DND-41 (cell line): ENCODE measurements at regions not wholly inside any gene's neighbourhood (a gene's known extent, or its start where the extent isn't known, plus 50 kb on each side); places are given as distances from the start of the nearest gene placed in this dataset.

Experiments
- ATAC-seq: fragments of 200-7000 bp; cut with Tn5 transposase; 3 replicates; pipeline ENCODE4 v1.9.1; 2021; ENCODE audit warnings: low read depth; ENCODE audit not compliant: insufficient read depth
- DNase-seq: peaks from one replicate; pipeline ENCODE4 v3.0.0-alpha.2; 2020
- H2AFZ ChIP-seq: 2 replicates; pipeline ENCODE4 v1.6.0; 2012; ENCODE audit warnings: low read depth, low read length
- H3K27ac ChIP-seq: 2 replicates; pipeline ENCODE4 v1.5.1; 2012; ENCODE audit warnings: low read length, inconsistent platforms
- H3K27me3 ChIP-seq: fragments of 200-600 bp; sonication (generic); 2 replicates; pipeline ENCODE4 v1.6.0; 2012; ENCODE audit warnings: low read length, mild to moderate bottlenecking, inconsistent platforms; ENCODE audit not compliant: insufficient read depth, poor library complexity
- H3K36me3 ChIP-seq: 2 replicates; pipeline ENCODE4 v1.5.1; 2012; ENCODE audit warnings: low read length, inconsistent platforms; ENCODE audit not compliant: insufficient read depth
- H3K4me1 ChIP-seq: 2 replicates; pipeline ENCODE4 v1.5.1; 2012; ENCODE audit warnings: mild to moderate bottlenecking, low read length; ENCODE audit not compliant: insufficient read depth
- H3K4me2 ChIP-seq: 2 replicates; pipeline ENCODE4 v1.6.0; 2012; ENCODE audit warnings: mild to moderate bottlenecking, moderate library complexity, low read length, inconsistent platforms; ENCODE audit not compliant: insufficient read depth
- H3K4me3 ChIP-seq, 2 experiments: fragments of 200-600 bp in 1 of 2; shearing (Covaris generic) in 1 of 2; 2 replicates each; pipeline ENCODE4 v1.5.1; 2012 to 2016; ENCODE audit warnings: inconsistent platforms in 2 of 2, low read length in 2 of 2, mild to moderate bottlenecking in 2 of 2, low read depth in 1 of 2, moderate library complexity in 1 of 2
- H3K79me2 ChIP-seq: 2 replicates; pipeline ENCODE4 v1.6.0; 2012; ENCODE audit warnings: low read length, inconsistent platforms; ENCODE audit not compliant: insufficient read depth
- H3K9ac ChIP-seq: 2 replicates; pipeline ENCODE4 v1.6.0; 2012; ENCODE audit warnings: low read depth, mild to moderate bottlenecking, inconsistent platforms, low read length, moderate library complexity
- H3K9me3 ChIP-seq: 2 replicates; pipeline ENCODE4 v1.5.1; 2012; ENCODE audit warnings: low read length, moderate library complexity, mild to moderate bottlenecking, inconsistent platforms; ENCODE audit not compliant: insufficient read depth, severe bottlenecking
- H4K20me1 ChIP-seq: 2 replicates; pipeline ENCODE4 v1.6.0; 2012; ENCODE audit warnings: low read length; ENCODE audit not compliant: insufficient read depth
- EZH2 ChIP-seq: IDR thresholded peaks from 3 replicates; pipeline ENCODE4 v1.6.1; 2012; ENCODE audit warnings: borderline replicate concordance, low read depth, mild to moderate bottlenecking, moderate library complexity, low read length, inconsistent platforms; ENCODE audit not compliant: severe bottlenecking
- TF ChIP-seq, protein P1 (sequence below): IDR thresholded peaks from 2 replicates; pipeline ENCODE4 v1.5.1; 2012; ENCODE audit warnings: borderline replicate concordance, low read length, moderate library complexity, mild to moderate bottlenecking; ENCODE audit not compliant: poor library complexity, severe bottlenecking; ENCODE audit errors: extremely low read depth

DNA sequence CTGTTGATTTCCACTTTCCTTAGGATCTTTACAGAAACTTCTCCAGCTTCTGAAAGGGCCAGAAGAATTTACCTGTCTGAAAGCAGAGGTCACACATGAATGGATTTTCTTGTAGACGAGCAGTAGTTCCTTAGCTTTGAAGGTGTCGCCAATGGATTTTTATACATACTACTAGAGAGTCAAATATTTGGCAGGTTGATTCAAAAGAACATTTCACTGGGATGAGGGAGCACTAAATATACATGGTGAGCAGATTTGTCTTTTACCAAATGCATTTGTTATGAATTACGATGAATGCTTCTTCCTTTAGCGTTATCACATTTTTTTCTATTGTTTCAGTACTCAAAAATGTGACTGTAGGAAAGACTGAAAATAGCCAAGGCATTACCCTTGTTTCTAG is 162.3 kb downstream of the PAX1 start:
- Histone ChIP-seq H4K20me1 (no peaks in the 10 kb centered on the region), H3K4me1 (no peaks in the 10 kb centered on the region), H3K27ac (no peak overlapping the region), H3K4me2 (no peak overlapping the region), H3K36me3 (no peaks in the 10 kb centered on the region), H3K9me3 (no peaks in the 10 kb centered on the region), H3K4me3 (no peak overlapping the region), H3K79me2 (no peaks in the 10 kb centered on the region), H2AFZ (no peak overlapping the region), H3K9ac (no peak overlapping the region), H3K27me3 (peaks cover 4% of the 10 kb centered on the region)
- ATAC-seq (no peak), DNase-seq (no peak)
- TF ChIP-seq, protein P1, sequence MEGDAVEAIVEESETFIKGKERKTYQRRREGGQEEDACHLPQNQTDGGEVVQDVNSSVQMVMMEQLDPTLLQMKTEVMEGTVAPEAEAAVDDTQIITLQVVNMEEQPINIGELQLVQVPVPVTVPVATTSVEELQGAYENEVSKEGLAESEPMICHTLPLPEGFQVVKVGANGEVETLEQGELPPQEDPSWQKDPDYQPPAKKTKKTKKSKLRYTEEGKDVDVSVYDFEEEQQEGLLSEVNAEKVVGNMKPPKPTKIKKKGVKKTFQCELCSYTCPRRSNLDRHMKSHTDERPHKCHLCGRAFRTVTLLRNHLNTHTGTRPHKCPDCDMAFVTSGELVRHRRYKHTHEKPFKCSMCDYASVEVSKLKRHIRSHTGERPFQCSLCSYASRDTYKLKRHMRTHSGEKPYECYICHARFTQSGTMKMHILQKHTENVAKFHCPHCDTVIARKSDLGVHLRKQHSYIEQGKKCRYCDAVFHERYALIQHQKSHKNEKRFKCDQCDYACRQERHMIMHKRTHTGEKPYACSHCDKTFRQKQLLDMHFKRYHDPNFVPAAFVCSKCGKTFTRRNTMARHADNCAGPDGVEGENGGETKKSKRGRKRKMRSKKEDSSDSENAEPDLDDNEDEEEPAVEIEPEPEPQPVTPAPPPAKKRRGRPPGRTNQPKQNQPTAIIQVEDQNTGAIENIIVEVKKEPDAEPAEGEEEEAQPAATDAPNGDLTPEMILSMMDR = no peak
- no peak for TF ChIP-seq EZH2

DNA sequence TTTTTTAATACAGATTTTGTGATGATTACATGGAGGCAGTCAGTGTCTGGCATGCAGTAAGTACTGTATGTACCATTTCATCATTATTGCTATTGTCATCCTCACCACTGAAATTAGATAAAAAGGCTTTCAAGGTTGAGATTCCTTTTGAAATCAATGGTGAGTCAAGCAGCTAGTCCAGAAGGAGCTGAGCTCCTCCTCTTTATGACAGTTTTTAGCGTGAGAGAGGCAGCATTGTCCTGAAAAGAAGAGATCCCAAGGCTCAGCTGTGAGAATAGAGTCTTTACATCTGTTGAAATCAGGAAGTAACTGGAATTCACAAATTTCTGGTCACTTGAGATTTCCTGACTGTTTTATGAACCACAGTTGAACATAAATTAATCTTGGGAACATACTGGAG is 161.9 kb downstream of the PAX1 start:
- H3K79me2 ChIP-seq = no peaks in the 10 kb centered on the region
- no peaks in the 10 kb centered on the region for H3K4me1 ChIP-seq
- no peaks in the 10 kb centered on the region for H4K20me1 ChIP-seq
- no peak for ATAC-seq
- H3K27ac ChIP-seq = no peak overlapping the region
- H3K9me3 ChIP-seq = no peaks in the 10 kb centered on the region
- H3K4me3 ChIP-seq = no peak overlapping the region
- H2AFZ ChIP-seq = no peak overlapping the region
- H3K4me2 ChIP-seq = no peak overlapping the region
- no peaks in the 10 kb centered on the region for H3K36me3 ChIP-seq
- DNase-seq = no peak
- H3K9ac ChIP-seq = no peak overlapping the region
- TF ChIP-seq, protein P1 = no peak
- TF ChIP-seq EZH2 = no peak
- H3K27me3 ChIP-seq = peaks cover 4% of the 10 kb centered on the region

DNA sequence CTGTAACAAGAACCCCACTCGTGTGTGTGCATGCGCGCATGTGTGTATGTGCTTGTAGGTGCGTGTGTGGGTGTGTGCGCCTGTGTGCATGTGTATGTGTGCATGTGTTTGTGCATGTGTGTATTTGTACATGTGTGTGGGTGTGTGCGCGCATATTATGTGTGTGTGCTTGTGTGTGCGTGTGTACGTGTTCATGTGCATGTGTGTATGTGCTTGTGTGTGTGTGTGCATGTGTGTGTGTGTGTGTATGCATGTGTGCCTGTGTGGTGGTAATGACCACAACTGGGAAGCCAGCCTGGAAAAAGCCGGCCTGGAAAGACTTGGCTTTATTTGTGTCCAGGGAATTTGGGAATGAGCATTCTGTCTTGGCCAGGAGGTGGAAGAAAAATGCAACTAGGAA is 157.5 kb downstream of the PAX1 start:
- H3K27ac ChIP-seq = no peak overlapping the region
- no peak overlapping the region for H3K4me3 ChIP-seq
- H3K9ac ChIP-seq = no peak overlapping the region
- no peaks in the 10 kb centered on the region for H3K9me3 ChIP-seq
- ATAC-seq (no peak), DNase-seq (no peak)
- TF ChIP-seq, protein P1 = no peak
- no peak for TF ChIP-seq EZH2
- H3K27me3 ChIP-seq = no peaks in the 10 kb centered on the region
- no peaks in the 10 kb centered on the region for H3K79me2 ChIP-seq
- no peaks in the 10 kb centered on the region for H3K36me3 ChIP-seq
- H2AFZ ChIP-seq = no peak overlapping the region
- H4K20me1 ChIP-seq = no peaks in the 10 kb centered on the region
- no peaks in the 10 kb centered on the region for H3K4me1 ChIP-seq
- no peak overlapping the region for H3K4me2 ChIP-seq

DNA sequence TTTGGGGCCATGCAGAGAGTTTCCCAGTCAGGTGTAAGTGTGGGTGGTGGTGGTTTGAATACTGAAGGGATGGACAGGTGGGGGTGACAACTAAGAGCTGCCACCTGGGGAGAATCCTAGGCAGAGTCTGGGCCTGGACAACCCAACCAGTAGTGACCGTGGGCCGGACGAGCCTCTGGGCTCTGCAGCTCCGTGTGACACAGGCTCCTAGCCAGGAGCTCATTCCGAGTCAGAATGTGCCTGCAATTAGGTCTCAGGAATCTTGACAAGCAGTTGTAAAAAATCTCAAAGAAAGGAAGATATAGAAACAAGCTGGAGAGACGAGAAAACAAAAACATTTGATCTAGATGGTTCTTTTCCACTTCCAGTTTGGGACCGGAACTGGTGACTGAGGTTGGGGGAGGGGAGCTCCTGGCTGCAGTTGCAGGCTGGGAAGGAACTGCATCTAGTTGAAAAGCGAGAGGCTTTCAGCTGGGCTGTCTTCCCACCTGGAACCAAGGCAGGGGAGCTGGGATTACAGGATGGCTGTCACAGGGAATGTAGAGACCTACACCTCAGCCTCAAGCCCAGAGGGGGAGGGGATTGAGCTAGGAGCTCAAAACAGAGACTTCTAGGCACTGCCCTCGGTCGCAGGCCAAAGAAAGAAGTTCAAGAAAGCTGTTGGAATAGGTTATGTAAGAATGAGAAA is 156.9 kb downstream of the PAX1 start:
- Histone ChIP-seq H3K36me3 (no peaks in the 10 kb centered on the region), H2AFZ (no peak overlapping the region), H3K27ac (no peak overlapping the region), H4K20me1 (no peaks in the 10 kb centered on the region), H3K9ac (no peak overlapping the region), H3K4me2 (no peak overlapping the region), H3K4me1 (no peaks in the 10 kb centered on the region), H3K9me3 (no peaks in the 10 kb centered on the region), H3K79me2 (no peaks in the 10 kb centered on the region), H3K4me3 (no peak overlapping the region), H3K27me3 (no peaks in the 10 kb centered on the region)
- ATAC-seq = no peak
- TF ChIP-seq, protein P1 = no peak
- TF ChIP-seq EZH2 = no peak
- DNase-seq = no peak
